ENCODE measurements at regions not wholly inside any gene's neighbourhood (a gene's known extent, or its start where the extent isn't known, plus 50 kb on each side); places are given as distances from the start of the nearest gene placed in this dataset.

GRCh38 chr4:148515248-148515647 lies 73.0 kb upstream of the NR3C2 start:
- no peak for TF ChIP-seq POLR2AphosphoS5 (IDR thresholded peaks at IDR 0.05; ENCODE audit: low read depth, low read length)
- TF ChIP-seq POLR2A (IDR thresholded peaks at IDR 0.05; ENCODE audit: low read depth, low read length) = no peak
- no peak for TF ChIP-seq TAF1 (IDR thresholded peaks at IDR 0.05; ENCODE audit: borderline replicate concordance, low read depth, low read length)
